K562 (cell line): ENCODE measurements at regions not wholly inside any gene's neighbourhood (a gene's known extent, or its start where the extent isn't known, plus 50 kb on each side); places are given as distances from the start of the nearest gene placed in this dataset.

ENCODE experiments used
- CBFB ChIP-seq: sonication (generic); formaldehyde crosslinking; IDR thresholded peaks from 2 replicates; pipeline ENCODE4 v1.4.0; 2020; ENCODE audit warnings: mild to moderate bottlenecking, missing genetic modification reagents
- CREB1 ChIP-seq, 2 experiments: sonication (generic) in 1 of 2; formaldehyde crosslinking in 1 of 2; IDR thresholded peaks; 2 replicates each; pipeline versions ENCODE4 v1.6.1 to v1.8.0; 2012 to 2022; ENCODE audit warnings: inconsistent platforms in 1 of 2, mild to moderate bottlenecking in 1 of 2, missing genetic modification reagents in 1 of 2, moderate library complexity in 1 of 2
- FOS ChIP-seq: IDR thresholded peaks from 3 replicates; pipeline ENCODE4 v1.6.1; 2011; ENCODE audit not compliant: insufficient read length; ENCODE audit errors: extremely low read depth
- KAT7 ChIP-seq: sonication (generic); formaldehyde crosslinking; IDR thresholded peaks from 2 replicates; pipeline ENCODE4 v1.8.0; 2022; ENCODE audit warnings: missing genetic modification reagents, mild to moderate bottlenecking, borderline replicate concordance
- TF ChIP-seq, protein P1 (sequence below), 2 experiments: fragments of 450-650 bp; IDR thresholded peaks; 2 replicates each; pipeline ENCODE4 v1.6.1; 2016; ENCODE audit warnings: mild to moderate bottlenecking in 2 of 2, borderline replicate concordance in 1 of 2, low read depth in 1 of 2, moderate library complexity in 1 of 2

DNA sequence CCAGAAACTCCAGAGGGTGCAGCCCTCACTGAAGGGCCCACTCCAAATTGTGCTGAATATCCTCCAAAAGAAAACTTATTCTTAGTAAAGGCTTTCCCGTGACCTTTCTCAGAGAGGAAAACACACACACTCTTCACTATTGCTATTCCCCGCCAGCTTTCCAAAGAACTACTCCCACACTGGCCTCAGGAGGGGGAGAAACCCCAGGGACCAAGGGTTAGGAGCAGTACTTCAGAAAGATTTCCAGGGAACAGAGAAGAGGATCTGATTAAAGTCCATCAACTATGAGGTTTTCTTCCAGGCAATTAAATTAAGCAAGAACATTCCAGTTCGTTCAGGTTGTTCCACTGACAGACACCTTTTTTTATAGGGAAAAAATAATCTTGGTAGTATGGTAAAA is 150.2 kb downstream of the TTC32 start:
- TF ChIP-seq, protein P1, sequence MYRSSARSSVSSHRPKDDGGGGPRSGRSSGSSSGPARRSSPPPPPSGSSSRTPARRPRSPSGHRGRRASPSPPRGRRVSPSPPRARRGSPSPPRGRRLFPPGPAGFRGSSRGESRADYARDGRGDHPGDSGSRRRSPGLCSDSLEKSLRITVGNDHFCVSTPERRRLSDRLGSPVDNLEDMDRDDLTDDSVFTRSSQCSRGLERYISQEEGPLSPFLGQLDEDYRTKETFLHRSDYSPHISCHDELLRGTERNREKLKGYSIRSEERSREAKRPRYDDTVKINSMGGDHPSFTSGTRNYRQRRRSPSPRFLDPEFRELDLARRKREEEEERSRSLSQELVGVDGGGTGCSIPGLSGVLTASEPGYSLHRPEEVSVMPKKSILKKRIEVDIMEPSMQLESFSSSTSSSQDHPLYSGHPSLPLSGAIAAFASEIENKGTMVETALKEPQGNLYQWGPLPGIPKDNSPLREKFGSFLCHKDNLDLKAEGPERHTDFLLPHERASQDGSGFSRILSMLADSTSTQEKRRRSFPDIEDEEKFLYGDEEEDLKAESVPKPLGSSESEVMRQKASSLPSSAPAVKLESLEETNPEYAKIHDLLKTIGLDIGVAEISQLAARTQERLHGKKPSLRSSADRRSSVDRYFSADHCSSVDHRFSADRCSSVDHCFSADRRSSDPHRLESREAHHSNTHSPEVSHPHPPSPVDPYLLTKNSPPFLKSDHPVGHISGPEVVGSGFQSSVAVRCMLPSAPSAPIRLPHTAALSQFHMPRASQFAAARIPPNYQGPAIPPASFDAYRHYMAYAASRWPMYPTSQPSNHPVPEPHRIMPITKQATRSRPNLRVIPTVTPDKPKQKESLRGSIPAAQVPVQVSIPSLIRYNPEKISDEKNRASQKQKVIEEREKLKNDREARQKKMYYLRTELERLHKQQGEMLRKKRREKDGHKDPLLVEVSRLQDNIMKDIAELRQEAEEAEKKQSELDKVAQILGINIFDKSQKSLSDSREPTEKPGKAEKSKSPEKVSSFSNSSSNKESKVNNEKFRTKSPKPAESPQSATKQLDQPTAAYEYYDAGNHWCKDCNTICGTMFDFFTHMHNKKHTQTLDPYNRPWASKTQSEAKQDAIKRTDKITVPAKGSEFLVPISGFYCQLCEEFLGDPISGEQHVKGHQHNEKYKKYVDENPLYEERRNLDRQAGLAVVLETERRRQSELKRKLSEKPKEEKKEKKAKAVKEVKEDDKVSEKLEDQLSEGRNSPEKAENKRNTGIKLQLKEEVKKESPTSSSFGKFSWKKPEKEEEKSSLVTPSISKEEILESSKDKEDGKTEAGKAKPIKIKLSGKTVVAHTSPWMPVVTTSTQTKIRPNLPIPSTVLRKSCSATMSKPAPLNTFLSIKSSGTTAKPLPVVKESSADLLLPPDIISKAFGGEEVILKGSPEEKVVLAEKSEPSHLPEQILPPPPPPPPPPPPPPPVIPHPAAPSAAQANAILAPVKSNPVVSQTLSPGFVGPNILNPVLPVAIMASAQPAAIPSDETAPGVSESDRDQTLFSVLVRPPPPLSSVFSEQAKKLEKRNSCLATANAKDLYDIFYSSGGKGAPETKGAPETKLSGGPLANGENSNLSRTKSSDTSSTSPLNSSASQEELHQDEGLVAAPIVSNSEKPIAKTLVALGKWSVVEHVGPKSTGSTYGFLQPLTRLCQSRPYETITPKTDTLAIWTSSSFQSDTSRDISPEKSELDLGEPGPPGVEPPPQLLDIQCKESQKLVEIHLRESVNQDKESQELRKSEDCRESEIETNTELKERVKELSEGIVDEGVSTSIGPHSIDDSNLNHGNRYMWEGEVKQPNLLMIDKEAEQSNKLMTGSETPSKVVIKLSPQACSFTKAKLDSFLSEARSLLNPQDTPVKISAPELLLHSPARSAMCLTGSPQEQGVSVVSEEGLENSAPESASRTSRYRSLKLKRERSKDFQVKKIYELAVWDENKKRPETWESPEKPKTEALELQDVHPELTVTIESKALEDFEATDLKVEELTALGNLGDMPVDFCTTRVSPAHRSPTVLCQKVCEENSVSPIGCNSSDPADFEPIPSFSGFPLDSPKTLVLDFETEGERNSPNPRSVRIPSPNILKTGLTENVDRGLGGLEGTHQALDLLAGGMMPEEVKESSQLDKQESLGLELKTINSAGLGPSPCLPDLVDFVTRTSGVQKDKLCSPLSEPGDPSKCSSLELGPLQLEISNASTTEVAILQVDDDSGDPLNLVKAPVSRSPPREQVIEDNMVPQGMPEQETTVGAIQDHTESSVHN (IDR thresholded peaks at IDR 0.05; ENCODE audit: borderline replicate concordance in 1 of 2, low read depth in 1 of 2): no peak
- no peak for TF ChIP-seq KAT7
- TF ChIP-seq FOS: no peak
- no peak for TF ChIP-seq CBFB (CRISPR knock-in tag)
- no peak for TF ChIP-seq CREB1 (IDR thresholded peaks at IDR 0.05)
- no peak for TF ChIP-seq CREB1 (CRISPR knock-in tag; IDR thresholded peaks at IDR 0.05)
